G401.6 (cell line): ENCODE measurements at regions not wholly inside any gene's neighbourhood (a gene's known extent, or its start where the extent isn't known, plus 50 kb on each side); places are given as distances from the start of the nearest gene placed in this dataset.
"Not testable (repeated sequence)": the region's sequence is repeated elsewhere in the genome, so short reads cannot be mapped to it uniquely, and the experiment has no call there.

Experiments used
- FAIRE-seq: peaks from 2 replicates; lab custom pipeline; 2012; peaks lifted over from hg19 to GRCh38; lab: Jason Lieb, UNC

- no peak for FAIRE-seq
These were observed 296.3 kb upstream of the PRKD1 start for GRCh38 chr14:30223966-30224365.

- FAIRE-seq: no peak
These were observed 297.5 kb upstream of the PRKD1 start for GRCh38 chr14:30225176-30225575.

DNA sequence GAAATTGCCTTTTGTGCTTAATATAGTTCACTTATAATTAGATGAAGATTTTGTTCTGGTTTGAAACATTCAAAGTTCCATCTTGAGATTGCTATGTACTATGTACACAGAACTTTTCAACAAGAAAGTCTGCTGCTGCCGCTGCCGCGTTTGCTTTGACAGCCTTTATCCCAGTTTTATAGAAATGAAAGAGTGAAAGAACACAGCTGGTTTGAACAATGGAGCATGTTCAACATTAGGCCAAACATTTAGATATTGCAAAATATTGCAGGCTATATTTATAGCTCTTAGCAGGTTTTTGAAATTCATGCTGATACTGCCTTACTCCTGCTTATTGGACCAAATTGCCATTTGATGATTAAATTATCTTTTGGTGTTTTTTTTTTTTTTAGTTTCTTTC, 299.8 kb upstream of the PRKD1 start:
- no peak for FAIRE-seq

DNA sequence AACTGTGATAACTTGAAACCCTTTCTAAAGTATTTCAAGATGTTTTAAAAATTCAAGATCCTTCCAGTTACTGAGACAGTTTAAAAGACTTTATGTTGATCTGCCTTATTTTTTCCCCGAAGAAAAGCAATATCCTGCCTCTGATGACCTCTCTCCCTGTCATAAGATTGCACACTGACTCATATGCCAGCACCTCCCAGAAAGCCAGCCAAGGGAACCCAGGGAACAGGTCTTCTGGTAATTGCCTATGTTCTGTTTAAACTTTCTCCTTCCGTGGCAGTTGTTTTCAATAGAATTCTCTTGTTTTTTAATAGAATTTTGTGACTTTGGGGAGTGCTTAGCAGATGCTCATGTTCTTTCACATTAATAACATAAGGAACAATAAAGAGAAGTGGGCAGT, 300.2 kb upstream of the PRKD1 start:
- no peak for FAIRE-seq

DNA sequence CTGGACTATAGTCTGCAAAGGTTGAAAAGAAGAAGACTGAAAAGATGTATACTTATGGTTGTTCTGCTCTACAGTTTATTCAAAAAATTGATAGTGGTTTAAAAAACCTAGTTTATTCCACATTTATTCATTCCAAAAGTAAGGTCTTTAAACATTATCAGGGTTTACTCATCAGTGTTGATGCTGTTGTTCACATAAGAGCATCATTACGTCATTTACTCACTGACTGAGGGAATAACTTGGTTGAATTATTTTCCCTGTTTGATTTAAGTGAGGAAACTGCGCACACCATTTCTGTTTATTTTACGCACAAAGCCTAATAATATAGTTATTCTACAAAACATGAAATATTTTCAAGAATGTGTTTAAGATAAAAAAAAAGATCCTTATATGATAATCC, 303.1 kb upstream of the PRKD1 start:
- no peak for FAIRE-seq

DNA sequence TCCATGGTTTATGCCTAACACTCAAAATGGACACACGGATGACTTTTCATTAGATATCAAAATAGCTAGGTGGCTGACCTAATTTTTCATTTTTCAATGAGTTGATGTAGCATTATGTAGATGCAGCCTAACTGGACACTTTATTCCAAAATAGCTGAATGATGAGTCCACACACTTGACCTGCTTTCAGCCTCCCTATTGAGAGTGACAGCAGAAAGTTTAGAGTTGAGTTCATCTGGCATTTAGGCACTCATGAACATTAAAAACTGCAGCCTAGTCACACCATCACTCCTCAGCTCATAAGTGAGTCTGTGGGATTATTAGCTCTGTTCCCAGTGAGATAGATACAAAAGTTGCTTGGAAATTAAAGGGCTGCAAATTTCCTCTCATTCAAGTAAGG, 307.3 kb upstream of the PRKD1 start:
- FAIRE-seq: no peak

DNA sequence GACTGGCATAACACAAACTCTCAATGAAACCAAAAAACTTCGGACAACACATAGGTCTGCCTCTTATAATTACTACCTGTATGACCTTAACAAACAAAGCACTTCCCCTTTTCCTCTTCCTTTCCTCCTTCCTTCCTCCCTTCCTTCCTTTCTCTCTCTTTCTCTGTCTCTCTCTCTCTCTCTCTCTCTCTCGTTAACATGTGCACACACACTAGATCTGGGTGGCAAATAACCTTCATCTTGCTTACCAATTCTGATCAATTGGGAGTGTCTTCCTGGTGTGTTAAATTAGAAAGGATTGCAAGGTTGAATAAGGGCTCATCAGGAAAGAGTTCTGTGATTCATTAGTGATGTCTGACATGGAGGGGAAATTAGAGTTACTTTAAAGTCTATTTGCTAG, 307.8 kb upstream of the PRKD1 start:
- no peak for FAIRE-seq

DNA sequence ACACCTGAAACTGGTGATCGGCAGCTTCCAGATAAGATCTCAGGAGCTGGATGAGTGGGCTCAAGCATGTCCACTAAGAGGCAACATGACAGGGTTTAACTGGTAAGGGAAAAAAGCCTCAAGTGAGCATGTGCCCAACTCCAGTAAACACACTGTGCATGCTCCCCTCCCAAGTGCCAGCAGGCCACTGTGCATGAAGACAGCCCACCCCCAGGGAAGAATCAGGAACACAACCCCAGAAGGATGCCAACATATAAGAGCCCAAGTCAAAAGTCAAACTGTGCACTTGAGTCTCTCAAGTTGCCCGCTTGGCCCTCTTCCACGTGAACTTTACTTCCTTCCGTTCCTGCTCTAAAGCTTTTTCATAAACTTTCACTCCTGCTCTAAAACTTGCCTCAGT, 311.3 kb upstream of the PRKD1 start:
- no peak for FAIRE-seq

GRCh38 chr14:30240018-30240417, 312.4 kb upstream of the PRKD1 start:
- no peak for FAIRE-seq

GRCh38 chr14:30240685-30241084, 313.0 kb upstream of the PRKD1 start:
- no peak for FAIRE-seq

- no peak for FAIRE-seq
These were observed 315.1 kb upstream of the PRKD1 start for GRCh38 chr14:30242744-30243143.

DNA sequence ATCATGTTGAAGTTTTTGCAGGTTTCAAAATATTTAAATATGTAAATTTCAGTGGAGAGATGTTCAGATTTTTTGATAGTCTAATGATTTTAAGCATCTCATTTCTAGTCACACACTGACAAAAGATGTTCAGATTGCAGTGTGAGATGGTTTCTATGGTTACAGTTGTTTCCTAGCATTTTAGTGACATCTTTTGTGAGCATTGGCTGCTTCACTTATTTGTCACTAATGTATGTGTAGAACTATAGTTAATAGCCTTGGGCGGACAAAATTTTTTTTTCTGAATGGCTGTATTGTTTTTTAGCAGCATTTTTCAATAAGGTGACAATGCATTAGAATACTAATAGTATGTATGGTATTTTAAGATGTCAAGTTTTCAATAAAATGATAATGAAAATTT, 315.6 kb upstream of the PRKD1 start:
- FAIRE-seq: no peak

- no peak for FAIRE-seq
These were observed 315.2 kb upstream of the G2E3 start for GRCh38 chr14:30243805-30244204.

DNA sequence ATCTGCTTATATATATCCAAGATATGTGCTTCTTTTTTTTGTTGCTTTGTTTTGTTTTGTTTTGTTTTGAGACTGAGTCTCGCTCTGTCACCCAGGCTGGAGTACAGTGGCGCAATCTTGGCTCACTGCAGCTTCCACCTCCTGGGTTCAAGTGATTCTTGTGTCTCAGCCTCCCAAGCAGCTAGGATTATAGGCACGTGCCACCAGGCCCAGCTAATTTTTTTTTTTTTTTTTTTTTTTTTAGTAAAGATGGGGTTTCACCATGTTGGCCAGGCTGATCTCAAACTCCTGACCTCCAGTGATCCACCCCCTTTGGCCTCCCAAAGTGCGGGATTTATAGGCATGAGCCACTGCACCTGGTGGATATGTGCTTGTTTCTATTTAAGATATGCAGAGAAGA, 314.6 kb upstream of the G2E3 start:
- not testable (repeated sequence) for FAIRE-seq

- no peak for FAIRE-seq
These were observed 307.9 kb upstream of the G2E3 start for GRCh38 chr14:30251017-30251416.

DNA sequence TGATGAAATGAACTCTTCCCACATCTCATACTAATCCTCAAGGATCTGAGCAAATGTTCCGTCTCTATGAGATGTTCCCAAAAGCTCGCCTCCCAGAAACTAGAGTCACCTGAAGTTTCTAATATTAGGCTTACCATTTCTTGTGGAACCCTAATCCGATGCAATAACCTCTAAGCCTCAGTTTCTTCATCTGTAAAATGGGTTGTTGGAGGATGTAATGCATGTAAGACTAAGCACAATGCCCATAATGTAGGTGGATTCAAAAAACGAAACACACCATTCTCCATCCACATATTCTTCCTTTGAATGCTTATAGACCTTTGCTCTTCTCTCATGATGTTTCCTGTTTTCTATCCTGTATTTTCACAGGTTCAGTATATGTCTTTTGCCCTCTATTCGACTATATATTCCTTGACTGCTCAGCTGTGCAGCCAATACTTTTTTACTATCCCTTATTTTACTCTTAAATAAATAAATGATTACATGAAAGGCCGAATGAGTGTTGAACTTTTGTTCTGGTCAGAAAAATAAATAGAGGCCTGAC, 307.3 kb upstream of the G2E3 start:
- FAIRE-seq: no peak

GRCh38 chr14:30252151-30252550, 306.8 kb upstream of the G2E3 start:
- FAIRE-seq: no peak

- FAIRE-seq: no peak
These were observed 305.9 kb upstream of the G2E3 start for GRCh38 chr14:30252783-30253674.

DNA sequence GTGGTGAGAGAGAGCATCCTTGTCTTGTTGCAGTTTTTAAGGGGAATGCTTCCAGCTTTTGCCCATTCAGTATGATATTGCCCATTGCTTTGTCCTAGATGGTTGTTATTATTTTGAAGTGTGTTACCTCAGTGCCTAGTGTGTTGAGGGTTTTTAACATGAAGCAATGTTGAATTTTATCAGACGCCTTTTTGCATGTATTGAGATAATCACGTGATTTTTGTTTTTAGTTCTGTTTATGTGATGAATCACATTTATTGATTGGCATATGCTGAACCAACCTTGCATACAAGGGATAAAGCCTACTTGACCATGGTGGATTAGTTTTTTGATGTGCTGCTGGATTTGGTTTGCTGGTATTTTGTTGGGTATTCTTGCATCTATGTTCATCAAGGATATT, 302.3 kb upstream of the G2E3 start:
- FAIRE-seq: no peak

DNA sequence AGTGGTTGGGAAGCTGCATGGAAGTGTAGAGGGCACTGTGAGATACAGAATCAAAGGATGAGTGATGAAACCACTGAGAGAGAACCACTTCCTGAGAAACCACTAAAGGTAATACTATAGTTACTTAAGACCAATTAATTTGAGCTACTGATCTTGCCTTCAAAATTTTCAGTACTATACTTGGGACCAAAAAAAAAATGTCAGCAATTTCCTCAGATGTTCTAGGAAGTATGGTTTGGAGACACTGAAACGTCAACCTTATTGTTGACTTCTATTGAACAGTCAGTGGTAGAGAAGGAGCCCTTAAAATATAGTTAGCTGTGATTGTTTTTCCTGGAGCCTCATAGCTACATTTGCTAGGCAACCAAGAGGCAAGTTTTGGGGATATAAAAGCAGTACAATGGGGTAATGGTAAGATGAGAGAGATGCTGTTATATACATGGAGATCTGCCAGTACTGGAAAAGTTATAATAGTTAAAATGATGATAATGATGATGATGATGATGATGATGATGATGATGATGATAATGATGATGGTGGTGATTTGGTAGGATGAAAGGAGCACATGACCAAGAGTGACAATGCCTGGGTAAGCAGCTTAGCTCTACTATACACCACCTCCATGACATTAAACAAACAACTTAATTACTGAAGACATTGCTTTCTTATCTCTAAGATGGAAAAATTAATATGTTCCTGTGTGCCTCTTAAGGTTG, 300.9 kb upstream of the G2E3 start:
- no peak for FAIRE-seq

DNA sequence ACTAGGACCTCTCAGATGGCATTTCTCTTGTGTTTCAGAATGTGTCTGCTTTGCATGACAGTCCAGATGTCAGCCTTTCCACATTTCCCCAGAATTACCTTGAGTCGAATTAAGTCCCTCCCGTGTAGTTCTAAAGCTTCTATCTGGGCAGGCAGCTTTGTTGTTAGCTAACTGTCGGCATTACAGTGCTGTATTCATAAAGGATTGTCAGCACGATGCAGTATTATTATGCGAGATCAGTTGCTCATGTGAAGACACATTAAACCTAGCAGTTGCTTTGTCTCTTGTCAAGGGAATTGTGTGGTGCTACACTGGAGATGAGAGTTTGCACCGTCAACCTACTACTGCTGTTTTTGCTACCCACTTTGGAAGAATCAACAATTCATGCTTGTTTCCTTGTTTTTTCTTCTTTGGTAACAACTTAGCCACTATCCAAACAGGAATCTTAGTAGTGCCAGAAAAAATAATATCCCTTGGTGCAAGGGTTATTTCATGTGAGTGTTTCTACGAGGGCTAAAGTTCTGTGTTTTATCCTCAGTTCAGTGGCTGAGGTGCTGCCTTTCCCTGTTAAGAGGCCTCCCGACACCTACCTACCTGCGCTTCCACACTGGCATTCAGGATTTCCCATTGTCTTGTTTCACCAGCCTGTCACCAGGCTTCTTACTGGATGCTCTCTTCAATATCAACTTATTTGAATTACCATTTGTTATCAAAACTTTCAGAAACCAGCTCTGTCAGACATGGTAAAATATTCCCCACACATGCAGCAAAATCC, 297.9 kb upstream of the G2E3 start:
- no peak for FAIRE-seq

DNA sequence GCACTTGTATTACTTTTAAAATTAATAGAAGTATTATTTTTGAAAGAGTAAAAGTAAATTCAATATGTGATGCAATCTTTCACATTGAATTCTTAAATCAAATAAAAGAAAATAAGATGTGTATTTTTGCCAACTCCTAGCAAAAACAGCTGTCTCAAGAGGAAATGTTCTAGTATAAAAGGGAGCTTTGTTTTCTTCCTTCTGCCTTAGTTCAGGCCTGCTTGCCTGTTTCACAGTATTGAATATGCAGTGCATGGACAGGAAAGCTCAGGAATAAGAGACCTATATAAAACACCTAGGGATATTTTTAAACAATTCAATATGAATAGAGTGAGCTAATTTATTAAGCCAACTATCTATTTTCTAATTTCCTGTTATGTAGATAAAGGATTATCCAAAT, 294.8 kb upstream of the G2E3 start:
- no peak for FAIRE-seq

GRCh38 chr14:30266290-30266689, 292.7 kb upstream of the G2E3 start:
- no peak for FAIRE-seq
